Testis (tissue), 2 donors: ENCODE measurements at regions not wholly inside any gene's neighbourhood (a gene's known extent, or its start where the extent isn't known, plus 50 kb on each side); places are given as distances from the start of the nearest gene placed in this dataset.
"Not testable (repeated sequence)": the region's sequence is repeated elsewhere in the genome, so short reads cannot be mapped to it uniquely, and the experiment has no call there.

Source experiments
- CTCF ChIP-seq, 3 experiments: fragments of 450-650 bp in 2 of 3; fragments of 200-600 bp in 1 of 3; sonication (generic) in 1 of 3; IDR thresholded peaks; one replicate each; pipeline ENCODE4 v1.5.1; 2016 to 2019; ENCODE audit warnings: antibody characterized with exemption in 3 of 3, mild to moderate bottlenecking in 2 of 3, moderate library complexity in 1 of 3
- POLR2A ChIP-seq: fragments of 450-650 bp; IDR thresholded peaks from one replicate; pipeline ENCODE4 v1.6.1; 2017; ENCODE audit warnings: antibody characterized with exemption, mild to moderate bottlenecking, moderate library complexity

GRCh38 chr12:68486449-68486848 is 124.2 kb upstream of the RAP1B start:
- not testable (repeated sequence) for TF ChIP-seq CTCF (IDR thresholded peaks at IDR 0.05); POLR2A
